Ectodermal cell (in vitro differentiated cells): ENCODE measurements at regions not wholly inside any gene's neighbourhood (a gene's known extent, or its start where the extent isn't known, plus 50 kb on each side); places are given as distances from the start of the nearest gene placed in this dataset.
"Not testable (repeated sequence)": the region's sequence is repeated elsewhere in the genome, so short reads cannot be mapped to it uniquely, and the experiment has no call there.

Source experiments
- H3K27ac ChIP-seq: 2 replicates; pipeline ENCODE4 v1.7.0; 2013; ENCODE audit warnings: mild to moderate bottlenecking, low read depth, low read length; ENCODE audit not compliant: insufficient read depth, poor library complexity, severe bottlenecking
- H3K27me3 ChIP-seq: 2 replicates; pipeline ENCODE4 v1.7.0; 2013; ENCODE audit warnings: mild to moderate bottlenecking, low read length; ENCODE audit not compliant: insufficient read depth, control insufficient read depth, poor library complexity, severe bottlenecking
- H3K36me3 ChIP-seq: one replicate; pipeline ENCODE4 v1.7.0; 2013; ENCODE audit warnings: low read length; ENCODE audit not compliant: control insufficient read depth, insufficient read depth
- H3K4me1 ChIP-seq: one replicate; pipeline ENCODE4 v1.7.0; 2013; ENCODE audit warnings: low read length; ENCODE audit not compliant: control insufficient read depth, insufficient read depth
- H3K4me3 ChIP-seq: 2 replicates; pipeline ENCODE4 v1.7.0; 2013; ENCODE audit warnings: low read depth, low read length, control low read depth; ENCODE audit not compliant: insufficient read depth
- H3K9me3 ChIP-seq: 2 replicates; pipeline ENCODE4 v1.7.0; 2013; ENCODE audit warnings: mild to moderate bottlenecking, low read length, moderate library complexity; ENCODE audit not compliant: control insufficient read depth
- WGBS, 2 experiments: methylation state at CpG; one replicate each; pipeline ENCODE4 v1.1.7; 2013; ENCODE audit warnings: missing lambda C conversion rate in 2 of 2; 5-methylcytosine and 5-hydroxymethylcytosine counted together

- Histone ChIP-seq H3K4me1 (peaks cover 9% of the 10 kb centered on the region), H3K27ac (no peak overlapping the region), H3K27me3 (no peaks in the 10 kb centered on the region), H3K4me3 (no peak overlapping the region), H3K9me3 (no peaks in the 10 kb centered on the region), H3K36me3 (no peaks in the 10 kb centered on the region)
- 71 to 74% methylated on average over 3 of the region's 3 CpGs for WGBS, 2 experiments
These were observed 167.3 kb downstream of the SQOR start for GRCh38 chr15:45802140-45802539.

- Histone ChIP-seq H3K4me3 (no peak overlapping the region), H3K27ac (no peak overlapping the region), H3K4me1 (peaks cover 9% of the 10 kb centered on the region), H3K36me3 (no peaks in the 10 kb centered on the region), H3K27me3 (no peaks in the 10 kb centered on the region), H3K9me3 (no peaks in the 10 kb centered on the region)
- 96% methylated on average over 3 of the region's 3 CpGs for WGBS, 2 experiments
These were observed 169.2 kb downstream of the SQOR start for GRCh38 chr15:45804028-45804427.

- no peaks in the 10 kb centered on the region for H3K36me3 ChIP-seq
- WGBS, 2 experiments: 87 to 91% methylated on average over 7 of the region's 7 CpGs
- H3K4me1 ChIP-seq: no peaks in the 10 kb centered on the region
- no peak overlapping the region for H3K27ac ChIP-seq
- no peak overlapping the region for H3K4me3 ChIP-seq
- H3K27me3 ChIP-seq: no peaks in the 10 kb centered on the region
- H3K9me3 ChIP-seq: no peaks in the 10 kb centered on the region
These were observed 175.4 kb downstream of the SQOR start for GRCh38 chr15:45810201-45810600.

- H3K9me3 ChIP-seq: no peaks in the 10 kb centered on the region
- H3K36me3 ChIP-seq: no peaks in the 10 kb centered on the region
- H3K4me1 ChIP-seq: no peaks in the 10 kb centered on the region
- H3K27ac ChIP-seq: no peak overlapping the region
- H3K27me3 ChIP-seq: no peaks in the 10 kb centered on the region
- WGBS, 2 experiments: 91 to 92% methylated on average over 3 to 4 of the region's 4 CpGs
- no peak overlapping the region for H3K4me3 ChIP-seq
These were observed 177.4 kb downstream of the SQOR start for GRCh38 chr15:45812200-45812599.

GRCh38 chr15:45817578-45817977 lies 182.7 kb downstream of the SQOR start:
- H3K36me3 ChIP-seq, H3K27me3 ChIP-seq, H3K27ac ChIP-seq, H3K4me3 ChIP-seq, H3K9me3 ChIP-seq, H3K4me1 ChIP-seq: not testable (repeated sequence)
- WGBS, 2 experiments: 91 to 92% methylated on average over 2 of the region's 2 CpGs

- H3K4me1 ChIP-seq: no peaks in the 10 kb centered on the region
- no peaks in the 10 kb centered on the region for H3K27me3 ChIP-seq
- H3K9me3 ChIP-seq: no peaks in the 10 kb centered on the region
- no peak overlapping the region for H3K27ac ChIP-seq
- H3K36me3 ChIP-seq: no peaks in the 10 kb centered on the region
- WGBS, 2 experiments: 91 to 93% methylated on average over 3 of the region's 3 CpGs
- H3K4me3 ChIP-seq: no peak overlapping the region
These were observed 186.6 kb downstream of the SQOR start for GRCh38 chr15:45821390-45821789.

GRCh38 chr15:45822968-45823367 lies 188.1 kb downstream of the SQOR start:
- H3K27me3 ChIP-seq, H3K9me3 ChIP-seq, H3K4me3 ChIP-seq, H3K36me3 ChIP-seq, H3K27ac ChIP-seq, H3K4me1 ChIP-seq: not testable (repeated sequence)
- 89 to 95% methylated on average over 4 of the region's 4 CpGs for WGBS, 2 experiments

GRCh38 chr15:45827275-45827674 lies 192.4 kb downstream of the SQOR start:
- no peaks in the 10 kb centered on the region for H3K9me3 ChIP-seq
- no peak overlapping the region for H3K4me3 ChIP-seq
- H3K27me3 ChIP-seq: no peaks in the 10 kb centered on the region
- no peaks in the 10 kb centered on the region for H3K36me3 ChIP-seq
- 90 to 93% methylated on average over 4 of the region's 4 CpGs for WGBS, 2 experiments
- H3K4me1 ChIP-seq: no peaks in the 10 kb centered on the region
- no peak overlapping the region for H3K27ac ChIP-seq

GRCh38 chr15:45827766-45828165 lies 192.9 kb downstream of the SQOR start:
- Histone ChIP-seq H3K27ac (no peak overlapping the region), H3K27me3 (no peaks in the 10 kb centered on the region), H3K4me1 (no peaks in the 10 kb centered on the region), H3K9me3 (no peaks in the 10 kb centered on the region), H3K4me3 (no peak overlapping the region), H3K36me3 (no peaks in the 10 kb centered on the region)
- 93 to 100% methylated on average over 3 to 4 of the region's 4 CpGs for WGBS, 2 experiments

- no peak overlapping the region for H3K27ac ChIP-seq
- 92% methylated on average over 15 of the region's 15 CpGs for WGBS, 2 experiments
These were observed 194.7 kb downstream of the SQOR start for GRCh38 chr15:45829336-45830153.

More at GRCh38 chr15:45829336-45830153, 194.7 kb downstream of the SQOR start:
- Histone ChIP-seq H3K27me3 (no peaks in the 10 kb centered on the region), H3K4me3 (no peak overlapping the region), H3K36me3 (no peaks in the 10 kb centered on the region), H3K4me1 (no peaks in the 10 kb centered on the region), H3K9me3 (no peaks in the 10 kb centered on the region)
